T-helper 1 cell treated with Interleukin-12 subunit alpha and Interleukin-12 subunit beta and Interleukin-4 antibody, amounts not matched to agents 30 ng/mL and 1 ng/mL, for 36 hours (primary cell): ENCODE measurements at regions not wholly inside any gene's neighbourhood (a gene's known extent, or its start where the extent isn't known, plus 50 kb on each side); places are given as distances from the start of the nearest gene placed in this dataset.

Source experiments
- intact Hi-C: fragments of 100-400 bp; cut with micrococcal nuclease; formaldehyde crosslinking; loops from one replicate; pipeline ENCODE4 v1.15.1; 2024

- intact Hi-C loops: no loop called here
Measured at GRCh38 chr15:55031727-55032126, 165.0 kb downstream of the RSL24D1 start.

DNA sequence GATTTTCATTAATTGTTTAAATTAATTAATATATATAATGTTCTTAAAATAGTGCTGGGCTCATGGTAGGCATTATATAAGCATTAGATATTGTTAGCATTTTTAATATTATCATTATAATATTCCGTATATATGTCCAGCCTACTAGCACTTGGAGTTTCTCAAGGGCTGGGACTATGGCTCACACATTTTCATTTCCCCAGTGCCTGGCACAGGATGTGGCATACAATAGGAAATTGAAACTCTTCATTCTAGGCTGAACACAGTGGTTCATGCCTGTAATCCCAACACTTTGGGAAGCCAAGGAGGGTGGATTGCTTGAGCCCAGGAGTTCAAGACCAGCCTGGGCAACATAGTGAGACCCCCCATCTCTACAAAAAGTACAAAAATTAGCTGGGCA lies 170.4 kb downstream of the RSL24D1 start:
- intact Hi-C loops: loop anchor here (5.0 kb wide), 1 partner anchor 51 kb away; no protein-coding TSS in a partner anchor

DNA sequence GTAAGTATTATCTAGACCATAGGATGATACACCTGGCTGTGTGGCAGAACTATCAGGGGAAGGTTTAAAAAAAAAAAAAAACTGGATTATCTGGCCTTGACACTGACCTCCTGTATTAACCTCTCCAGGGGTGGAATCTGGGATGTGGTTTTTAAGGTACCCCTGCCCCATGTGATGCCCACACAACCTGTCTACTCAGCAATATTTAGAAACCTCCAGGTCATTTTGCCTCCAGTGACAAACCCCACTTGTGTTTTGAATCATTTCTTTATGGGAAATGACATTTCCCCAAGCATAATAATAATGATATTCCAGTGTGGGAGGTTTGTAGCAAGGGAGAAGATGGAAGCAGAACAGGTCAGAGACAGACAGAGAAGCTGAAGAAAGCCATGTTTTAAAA lies 179.1 kb downstream of the RSL24D1 start:
- intact Hi-C loops: no loop called here

- intact Hi-C loops: no loop called here
Measured at GRCh38 chr15:55016225-55016624, 180.5 kb downstream of the RSL24D1 start.

DNA sequence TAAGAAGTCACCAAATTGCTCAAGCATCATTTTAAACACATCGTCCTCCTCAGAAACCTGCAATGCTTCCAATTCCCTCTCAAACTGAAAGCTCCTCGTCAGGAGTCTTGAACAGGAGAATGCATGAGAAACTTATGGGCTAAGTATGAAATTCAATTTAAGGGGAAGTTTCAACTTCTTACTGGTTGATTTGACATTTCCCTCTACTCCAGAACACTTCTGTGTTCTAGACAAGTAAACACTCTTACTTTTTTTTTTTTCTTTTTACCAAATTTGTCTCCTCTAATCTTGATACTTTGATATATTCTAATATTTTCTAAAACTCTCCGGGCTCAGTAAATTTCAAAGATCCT lies 181.7 kb downstream of the RSL24D1 start:
- intact Hi-C loops: no loop called here

GRCh38 chr15:55014391-55015092 lies 182.2 kb downstream of the RSL24D1 start:
- intact Hi-C loops: no loop called here

- intact Hi-C loops: no loop called here
Measured at GRCh38 chr15:55008421-55008820, 188.3 kb downstream of the RSL24D1 start.

DNA sequence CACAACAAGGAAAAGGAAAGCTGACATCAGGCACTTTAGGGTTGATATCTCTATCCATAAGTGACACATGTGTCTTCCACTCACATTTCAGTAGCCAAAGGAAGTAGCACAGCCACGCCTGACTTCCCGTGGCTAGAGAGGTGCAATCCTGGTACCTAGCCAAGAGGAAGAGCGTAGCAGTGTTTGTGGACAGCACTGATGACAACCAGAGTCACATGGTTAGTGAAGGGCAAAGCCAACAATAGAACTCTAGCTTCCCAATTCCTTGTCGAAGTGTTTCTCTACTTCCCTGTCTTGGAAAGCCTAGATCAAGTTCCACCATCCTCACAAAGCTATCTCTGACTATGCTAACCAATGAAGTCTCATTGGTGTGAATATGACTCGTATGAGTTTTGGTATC lies 189.2 kb downstream of the RSL24D1 start:
- intact Hi-C loops: no loop called here

- intact Hi-C loops: no loop called here
Measured at GRCh38 chr15:55005679-55006078, 191.1 kb downstream of the RSL24D1 start.

- intact Hi-C loops: no loop called here
Measured at GRCh38 chr15:55003965-55004873, 192.5 kb downstream of the RSL24D1 start.

DNA sequence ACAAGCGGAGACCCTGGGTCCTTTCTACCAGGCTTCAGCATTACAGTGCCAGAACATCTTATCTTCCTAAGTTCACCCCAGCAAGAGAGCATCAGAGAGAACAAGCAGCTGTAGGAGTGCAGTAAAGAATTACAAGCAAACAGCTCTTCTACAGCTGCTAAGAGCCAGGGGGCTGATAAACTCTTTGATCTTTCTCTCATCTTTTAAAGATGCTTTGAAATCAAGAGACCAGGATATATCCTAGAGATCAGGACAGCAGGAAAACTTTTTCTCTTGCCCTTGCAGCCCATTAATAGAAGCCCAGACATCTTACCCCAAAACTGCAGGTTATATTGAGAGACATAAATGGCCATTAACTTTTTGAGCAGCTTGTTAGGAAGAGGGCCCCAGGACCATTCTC lies 198.1 kb downstream of the RSL24D1 start:
- intact Hi-C loops: no loop called here

- intact Hi-C loops: no loop called here
Measured at GRCh38 chr15:54990793-54991192, 205.9 kb downstream of the RSL24D1 start.

- intact Hi-C loops: no loop called here
Measured at GRCh38 chr15:54987881-54988280, 208.9 kb downstream of the RSL24D1 start.

DNA sequence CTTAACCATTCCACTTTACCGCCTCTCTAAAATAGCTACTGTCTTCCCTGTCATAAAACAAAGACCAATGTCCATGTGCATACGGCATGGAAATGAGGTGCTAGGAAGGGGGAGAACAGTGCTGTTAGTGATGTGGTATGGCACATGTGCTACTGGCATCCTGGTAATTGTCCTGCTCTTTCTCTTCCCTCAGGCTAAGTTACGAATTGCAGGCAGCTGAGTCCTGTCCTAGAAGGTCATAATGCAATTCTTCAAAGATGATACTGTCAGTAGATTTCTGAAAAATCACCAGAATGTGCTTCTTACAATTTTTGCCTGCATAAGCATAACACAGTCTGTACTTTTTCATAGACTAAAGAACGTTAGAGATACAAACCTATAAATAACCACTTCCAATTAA lies 216.8 kb downstream of the RSL24D1 start:
- intact Hi-C loops: no loop called here

DNA sequence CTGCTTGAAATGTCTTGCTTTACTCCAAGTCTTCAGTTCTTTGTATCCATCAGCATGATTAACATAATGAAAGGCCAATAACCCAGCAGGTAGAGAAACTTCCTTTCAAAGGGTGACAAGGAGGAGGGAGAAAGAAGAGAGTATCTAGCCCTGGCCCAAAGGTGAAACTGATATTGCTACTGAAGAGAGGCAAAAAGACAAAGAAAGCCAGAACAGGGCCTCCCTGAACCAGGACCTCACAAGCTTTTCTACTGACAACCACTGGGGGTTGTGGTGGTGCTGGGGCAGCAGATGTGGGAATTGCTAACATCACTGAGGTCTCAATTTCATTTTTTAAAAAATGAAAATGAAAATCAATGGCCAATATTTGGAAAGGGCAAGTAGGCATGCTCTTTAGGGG lies 234.1 kb downstream of the RSL24D1 start:
- intact Hi-C loops: no loop called here

GRCh38 chr15:54960266-54960665 lies 236.5 kb downstream of the RSL24D1 start:
- intact Hi-C loops: no loop called here

DNA sequence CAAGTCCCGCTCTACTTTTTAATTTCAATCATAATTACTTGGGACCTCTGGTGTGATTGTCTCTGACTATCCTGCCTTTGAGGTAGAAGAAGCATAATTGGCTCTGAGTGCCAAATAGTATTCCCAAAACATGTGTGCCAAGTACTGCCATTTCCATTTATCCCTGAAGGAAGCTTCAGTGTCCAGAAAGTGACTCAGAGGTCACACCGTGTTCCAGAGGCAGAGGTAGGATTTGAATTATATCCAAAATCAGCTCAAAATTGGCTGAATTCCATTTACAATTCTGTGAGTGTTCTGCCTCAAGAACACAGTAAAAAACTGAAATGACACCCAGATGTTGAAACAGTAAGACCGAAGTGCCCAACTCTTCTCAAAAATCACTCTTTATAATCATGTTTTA lies 255.3 kb downstream of the RSL24D1 start:
- intact Hi-C loops: no loop called here

DNA sequence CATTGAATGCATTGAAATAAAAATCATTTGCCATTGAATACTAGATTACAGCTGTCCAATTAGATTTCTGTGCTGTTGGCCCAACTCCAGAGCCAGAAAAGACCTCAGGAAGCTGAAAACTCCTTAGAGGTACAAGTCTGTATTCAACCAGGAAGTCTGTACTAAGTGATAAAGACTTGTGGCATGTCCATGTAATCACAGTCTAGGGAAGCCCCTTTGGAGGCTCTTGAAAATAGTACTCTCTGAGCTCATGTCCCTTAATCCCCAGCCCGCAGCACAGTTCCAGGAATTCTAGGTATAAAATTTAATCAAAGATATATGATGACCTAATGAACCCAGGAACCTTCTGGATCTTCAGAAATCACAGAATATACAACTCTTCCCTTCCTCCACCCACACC lies 279.4 kb downstream of the RSL24D1 start:
- intact Hi-C loops: no loop called here

DNA sequence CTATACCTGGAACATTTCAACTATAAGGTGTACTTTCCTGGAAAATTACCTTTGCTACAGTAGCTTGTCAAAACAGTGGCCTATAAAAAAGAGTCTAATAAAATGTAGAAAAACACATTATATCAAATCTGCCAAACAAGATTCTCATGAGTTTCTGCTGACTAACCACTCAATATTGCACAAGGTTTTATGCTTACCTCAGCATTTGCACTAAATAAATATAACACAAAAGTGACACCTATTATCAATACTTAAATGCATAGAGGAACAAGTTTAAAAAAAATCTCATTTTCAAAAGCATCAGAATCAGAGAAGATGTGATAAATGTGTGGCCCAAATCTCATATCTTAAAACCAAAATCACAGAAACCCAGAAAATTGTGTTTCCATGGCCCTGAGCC lies 281.4 kb downstream of the RSL24D1 start:
- intact Hi-C loops: no loop called here

GRCh38 chr15:54884312-54884711 lies 312.4 kb downstream of the RSL24D1 start:
- intact Hi-C loops: no loop called here

DNA sequence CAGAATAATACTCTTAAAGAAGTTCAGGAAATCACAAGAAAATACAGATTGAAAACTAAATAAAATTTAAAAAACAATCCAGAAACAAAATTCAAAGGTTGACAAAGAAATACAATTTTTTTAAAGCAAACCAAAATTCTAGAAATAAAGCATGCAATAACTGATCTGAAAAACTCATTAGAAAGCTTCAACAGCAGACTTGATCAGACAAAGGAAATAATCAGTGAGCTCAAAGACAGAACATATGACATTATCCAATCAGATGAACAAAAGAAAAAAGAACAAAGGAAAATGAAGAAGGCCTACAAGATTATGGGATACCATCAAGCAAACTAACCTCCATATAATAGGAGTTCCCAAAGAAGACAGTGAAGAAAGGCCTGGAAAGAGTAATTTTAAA lies 336.8 kb downstream of the RSL24D1 start:
- intact Hi-C loops: no loop called here

GRCh38 chr15:54854667-54855066 lies 342.1 kb downstream of the RSL24D1 start:
- intact Hi-C loops: no loop called here

DNA sequence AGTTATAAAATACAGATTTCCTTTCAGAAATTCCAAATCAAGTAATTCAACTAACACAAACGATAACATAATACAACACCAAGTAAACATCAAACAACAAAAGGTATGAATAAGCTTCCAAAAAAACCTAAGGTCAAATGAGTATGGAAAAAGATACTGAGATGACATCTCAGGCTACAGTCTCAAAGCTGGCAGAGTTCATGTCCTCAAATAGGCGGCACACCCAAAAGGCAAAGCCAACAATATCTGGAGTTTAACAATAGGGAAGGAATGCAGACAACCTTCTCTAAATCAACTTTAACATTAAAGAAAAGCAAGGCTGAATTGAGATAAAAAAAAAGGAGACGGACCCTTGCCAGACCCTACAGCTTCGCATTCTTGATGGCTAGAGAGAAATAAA lies 346.6 kb downstream of the RSL24D1 start:
- intact Hi-C loops: no loop called here
